Uterus (tissue), 2 donors: ENCODE measurements at regions not wholly inside any gene's neighbourhood (a gene's known extent, or its start where the extent isn't known, plus 50 kb on each side); places are given as distances from the start of the nearest gene placed in this dataset.

Experiments used
- POLR2A ChIP-seq, 2 donors: fragments of 450-650 bp; IDR thresholded peaks; one replicate each; pipeline ENCODE4 v1.6.1; 2016; ENCODE audit warnings: antibody characterized with exemption in 2 of 2, mild to moderate bottlenecking in 1 of 2, moderate library complexity in 1 of 2
- TF ChIP-seq, protein P1 (sequence below), 4 experiments: fragments of 200-600 bp in 2 of 4; fragments of 450-650 bp in 2 of 4; sonication (generic) in 2 of 4; IDR thresholded peaks; one replicate each; pipeline ENCODE4 v1.5.1; 2016 to 2019; ENCODE audit warnings: antibody characterized with exemption in 4 of 4, mild to moderate bottlenecking in 2 of 4, moderate library complexity in 1 of 4

DNA sequence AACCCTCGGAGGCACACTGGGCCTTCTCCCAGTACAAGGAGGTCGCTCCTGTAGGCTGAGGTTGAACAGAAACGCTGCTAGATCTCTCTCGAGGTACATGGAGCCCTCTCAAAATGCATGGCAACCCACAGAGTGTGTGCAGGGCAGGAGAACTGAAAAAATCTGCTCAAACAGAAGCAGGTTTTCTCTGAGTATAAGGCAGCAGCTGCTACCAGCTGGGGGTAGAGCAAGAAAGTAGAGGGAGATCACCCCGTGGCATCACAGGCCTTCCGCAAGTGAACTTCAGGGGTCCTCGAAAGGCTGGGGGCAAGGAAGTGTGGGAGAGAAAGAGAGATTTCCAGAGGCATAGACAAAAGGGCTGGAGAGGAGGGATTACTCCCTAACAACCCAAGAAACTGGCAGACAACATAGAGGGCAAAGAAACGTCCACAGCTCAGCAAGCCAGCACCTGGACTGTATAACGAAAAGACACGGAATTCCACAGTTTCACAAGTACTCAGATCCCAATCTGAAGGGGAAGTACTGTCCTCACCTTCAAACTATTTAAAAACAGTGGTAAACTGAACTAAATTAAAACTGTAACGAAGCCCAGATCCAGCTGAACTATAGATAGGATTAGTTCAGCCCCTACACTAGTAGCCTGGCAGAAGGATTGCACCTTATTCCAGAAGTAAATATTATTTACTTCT, 299.2 kb downstream of the IPMK start:
- no peak for TF ChIP-seq POLR2A (IDR thresholded peaks at IDR 0.05)
- TF ChIP-seq, protein P1, sequence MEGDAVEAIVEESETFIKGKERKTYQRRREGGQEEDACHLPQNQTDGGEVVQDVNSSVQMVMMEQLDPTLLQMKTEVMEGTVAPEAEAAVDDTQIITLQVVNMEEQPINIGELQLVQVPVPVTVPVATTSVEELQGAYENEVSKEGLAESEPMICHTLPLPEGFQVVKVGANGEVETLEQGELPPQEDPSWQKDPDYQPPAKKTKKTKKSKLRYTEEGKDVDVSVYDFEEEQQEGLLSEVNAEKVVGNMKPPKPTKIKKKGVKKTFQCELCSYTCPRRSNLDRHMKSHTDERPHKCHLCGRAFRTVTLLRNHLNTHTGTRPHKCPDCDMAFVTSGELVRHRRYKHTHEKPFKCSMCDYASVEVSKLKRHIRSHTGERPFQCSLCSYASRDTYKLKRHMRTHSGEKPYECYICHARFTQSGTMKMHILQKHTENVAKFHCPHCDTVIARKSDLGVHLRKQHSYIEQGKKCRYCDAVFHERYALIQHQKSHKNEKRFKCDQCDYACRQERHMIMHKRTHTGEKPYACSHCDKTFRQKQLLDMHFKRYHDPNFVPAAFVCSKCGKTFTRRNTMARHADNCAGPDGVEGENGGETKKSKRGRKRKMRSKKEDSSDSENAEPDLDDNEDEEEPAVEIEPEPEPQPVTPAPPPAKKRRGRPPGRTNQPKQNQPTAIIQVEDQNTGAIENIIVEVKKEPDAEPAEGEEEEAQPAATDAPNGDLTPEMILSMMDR (IDR thresholded peaks at IDR 0.05): no peak
